ENCODE measurements at regions not wholly inside any gene's neighbourhood (a gene's known extent, or its start where the extent isn't known, plus 50 kb on each side); places are given as distances from the start of the nearest gene placed in this dataset.
"Not testable (repeated sequence)": the region's sequence is repeated elsewhere in the genome, so short reads cannot be mapped to it uniquely, and the experiment has no call there.

DNA sequence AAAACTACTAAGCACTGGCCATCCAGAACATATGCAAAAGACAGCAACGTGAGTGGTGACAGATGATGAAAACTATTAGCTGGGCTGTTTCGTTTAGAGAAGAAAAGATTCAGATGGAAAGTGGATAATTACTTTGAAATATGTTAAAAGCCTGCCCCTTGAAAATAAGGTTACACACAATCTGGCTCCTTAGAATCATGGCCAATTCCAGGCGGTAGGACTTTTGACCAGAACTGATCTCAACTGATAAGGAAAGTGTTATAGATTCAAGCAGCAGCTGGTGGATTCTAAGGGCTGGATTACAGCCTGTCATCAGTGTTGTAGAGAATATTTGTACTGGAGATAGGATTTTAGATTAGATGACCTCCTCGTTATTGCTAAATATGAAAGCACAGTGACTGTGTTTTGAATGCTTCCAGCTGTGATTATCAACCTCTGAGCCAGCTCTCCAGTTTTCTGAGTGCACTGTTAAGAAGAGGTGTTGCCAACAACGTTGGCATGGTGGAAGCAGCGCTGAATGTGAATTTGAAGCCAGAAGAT, 75.1 kb downstream of the KBTBD2 start:
- H3K27ac ChIP-seq; H3K4me1 ChIP-seq (replicated peaks in 1 of 2); in situ Hi-C loops (cut with MboI; ENCODE audit: low pct_unique_long_range_greater_than_20kb in 2 of 9, low sequenced_read_pairs in 9 of 9, unreplicated experiment in 9 of 9); H3K4me3 ChIP-seq: not testable (repeated sequence)
- 0 to 100% (median 78%) methylated on average over 1 to 4 of the region's 6 CpGs; no CpG with 5 or more reads in 1 of the 10 experiments for WGBS, 10 experiments
- peak in 3 of 8 experiments; percentile 14 to 38 (median 37) for ATAC-seq (replicated peaks in 6 of 8)

DNA sequence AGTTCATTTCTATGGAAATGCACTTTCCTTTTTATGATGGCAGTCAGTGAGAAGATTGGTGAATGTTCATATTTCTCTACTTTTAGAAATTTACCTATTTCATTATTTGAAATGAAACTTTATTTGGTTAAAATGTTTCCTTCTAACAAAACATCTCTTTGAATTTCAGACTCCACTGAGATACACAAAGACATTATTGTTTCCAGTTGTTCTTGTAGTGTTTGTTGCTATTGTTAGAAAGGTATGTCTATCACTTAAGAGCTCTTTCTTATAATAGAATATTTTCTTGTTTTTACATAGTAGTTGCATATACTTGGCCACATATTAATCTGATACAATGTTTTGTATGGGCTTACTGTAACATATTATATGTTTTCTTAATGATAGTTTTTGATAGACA, 76.8 kb downstream of the KBTBD2 start:
- ATAC-seq (replicated peaks in 6 of 8); H3K4me1 ChIP-seq (replicated peaks in 1 of 2); in situ Hi-C loops (cut with MboI; ENCODE audit: low pct_unique_long_range_greater_than_20kb in 2 of 9, low sequenced_read_pairs in 9 of 9, unreplicated experiment in 9 of 9); H3K27ac ChIP-seq; H3K4me3 ChIP-seq: not testable (repeated sequence)

DNA sequence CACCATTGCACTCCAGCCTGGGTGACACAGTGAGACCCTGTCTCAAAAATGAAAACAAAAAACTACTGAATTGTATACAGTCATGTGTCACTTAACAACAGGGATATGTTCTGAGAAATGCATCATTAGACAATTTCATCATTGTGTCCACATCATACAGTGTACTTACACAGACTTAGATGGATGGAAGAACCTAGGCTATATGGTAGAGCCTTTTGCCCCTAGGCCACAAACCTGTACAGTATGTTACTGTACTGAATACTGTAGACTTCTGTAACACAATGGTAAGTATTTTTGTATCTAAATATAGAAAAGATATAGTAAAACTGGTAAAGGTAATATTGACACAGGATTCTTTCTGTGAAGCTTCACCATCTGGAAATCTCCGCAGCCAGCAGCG, 81.7 kb downstream of the KBTBD2 start:
- no peak overlapping the region for H3K27ac ChIP-seq
- H3K4me3 ChIP-seq: no peak overlapping the region
- H3K4me1 ChIP-seq (replicated peaks in 1 of 2): no peaks in the 10 kb centered on the region
- WGBS, 10 experiments: 50 to 100% (median 80%) methylated on average over 1 to 2 of the region's 2 CpGs; no CpG with 5 or more reads in 5 of the 10 experiments
- in situ Hi-C loops (cut with MboI; ENCODE audit: low pct_unique_long_range_greater_than_20kb in 2 of 9, low sequenced_read_pairs in 9 of 9, unreplicated experiment in 9 of 9): no loop called here
- ATAC-seq (replicated peaks in 6 of 8): no peak

DNA sequence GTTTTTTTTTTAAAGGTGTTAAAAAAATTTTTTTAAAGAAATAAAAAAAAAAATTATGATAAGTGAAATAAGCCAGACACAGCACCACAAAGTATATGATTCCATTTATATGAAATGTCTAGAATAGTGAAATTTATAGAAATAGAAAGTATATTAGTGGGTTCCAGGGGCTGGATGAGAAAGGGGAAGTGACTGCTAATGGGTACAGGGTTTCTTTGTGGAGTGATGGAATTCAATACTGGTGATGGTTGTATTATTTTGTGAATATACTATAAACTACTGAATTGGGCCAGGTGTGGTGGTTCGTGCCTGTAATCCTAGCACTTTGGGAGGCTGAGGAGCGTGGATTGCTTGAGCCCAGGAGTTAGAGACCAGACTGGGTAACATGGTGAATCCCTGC, 82.2 kb downstream of the KBTBD2 start:
- no peak for ATAC-seq (replicated peaks in 6 of 8)
- Histone ChIP-seq H3K4me1 (replicated peaks in 1 of 2) (no peaks in the 10 kb centered on the region), H3K4me3 (no peak overlapping the region), H3K27ac (no peak overlapping the region)
- in situ Hi-C loops (cut with MboI; ENCODE audit: low pct_unique_long_range_greater_than_20kb in 2 of 9, low sequenced_read_pairs in 9 of 9, unreplicated experiment in 9 of 9): no loop called here
- WGBS, 10 experiments: 75 to 100% (median 85%) methylated on average over 1 to 2 of the region's 2 CpGs; no CpG with 5 or more reads in 2 of the 10 experiments

DNA sequence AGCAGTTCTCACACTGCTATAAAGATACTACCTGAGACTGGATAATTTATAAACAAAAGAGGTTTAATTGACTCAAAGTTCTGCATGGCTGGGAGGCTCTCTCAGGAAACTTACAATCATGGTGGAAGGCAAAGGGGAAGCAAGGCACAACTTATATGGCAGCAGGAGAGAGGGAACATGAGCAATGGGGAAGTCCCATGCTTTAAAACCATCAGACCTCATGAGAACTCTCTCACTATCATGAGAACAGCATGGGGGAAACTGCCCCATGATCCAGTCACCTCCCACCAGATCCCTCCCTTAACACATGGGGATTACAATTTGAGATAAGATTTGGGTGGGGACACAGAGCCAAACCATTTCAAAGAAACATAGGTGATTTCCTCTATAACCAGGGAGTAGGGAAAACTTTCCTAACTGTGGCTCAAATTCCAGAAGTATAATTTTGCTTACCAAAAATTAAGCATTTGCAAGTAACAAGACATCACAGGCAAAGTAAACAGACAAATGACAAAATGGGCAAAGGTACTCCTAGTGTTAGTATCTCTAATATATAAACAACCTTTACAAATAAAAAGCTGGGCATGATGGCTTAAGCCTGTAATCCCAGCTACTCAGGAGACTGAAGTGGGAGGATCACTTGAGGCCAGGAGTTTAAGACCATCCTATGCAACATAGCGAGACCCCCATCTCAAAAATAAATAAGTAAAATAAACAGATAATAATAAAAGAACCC, 88.0 kb downstream of the KBTBD2 start:
- Histone ChIP-seq H3K4me1 (replicated peaks in 1 of 2) (no peaks in the 10 kb centered on the region), H3K27ac (no peak overlapping the region), H3K4me3 (no peak overlapping the region)
- 83 to 100% (median 100%) methylated on average over 1 of the region's 1 CpG; no CpG with 5 or more reads in 3 of the 10 experiments for WGBS, 10 experiments
- in situ Hi-C loops (cut with MboI; ENCODE audit: low pct_unique_long_range_greater_than_20kb in 2 of 9, low sequenced_read_pairs in 9 of 9, unreplicated experiment in 9 of 9): no loop called here
- ATAC-seq (replicated peaks in 6 of 8): no peak

DNA sequence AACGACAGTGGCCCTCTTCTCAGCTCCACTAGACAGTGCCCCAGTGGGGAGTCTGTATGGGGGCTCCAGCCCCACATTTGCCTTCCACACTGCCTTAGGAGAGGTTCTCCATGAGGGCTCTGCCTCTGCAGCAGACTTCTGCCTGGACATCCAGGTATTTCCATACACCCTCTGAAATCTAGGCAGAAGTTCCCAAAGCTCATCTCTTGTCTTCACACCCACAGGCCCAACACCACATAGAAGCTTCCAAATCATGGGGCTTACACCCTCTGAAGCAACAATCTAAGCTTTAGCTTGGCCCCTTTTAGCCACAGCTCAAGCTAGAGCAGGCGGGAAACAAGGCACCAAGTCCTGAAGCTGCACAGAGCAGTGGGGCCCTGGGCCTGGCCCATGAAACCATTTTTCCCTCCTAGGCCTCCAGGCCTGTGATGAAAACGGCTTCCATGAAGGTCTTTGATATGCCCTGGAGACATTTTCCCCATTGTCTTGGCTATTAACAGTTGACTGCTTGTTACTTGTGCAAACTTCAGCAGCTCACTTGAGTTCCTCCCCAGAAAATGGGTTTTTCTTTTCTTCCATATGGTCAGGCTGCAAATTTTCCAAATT, 89.2 kb downstream of the KBTBD2 start:
- no peak overlapping the region for H3K27ac ChIP-seq
- in situ Hi-C loops (cut with MboI; ENCODE audit: low pct_unique_long_range_greater_than_20kb in 2 of 9, low sequenced_read_pairs in 9 of 9, unreplicated experiment in 9 of 9): no loop called here
- no peak overlapping the region for H3K4me3 ChIP-seq
- no peak for ATAC-seq (replicated peaks in 6 of 8)
- no peaks in the 10 kb centered on the region for H3K4me1 ChIP-seq (replicated peaks in 1 of 2)
- 19 to 100% (median 60%) methylated on average over 1 to 2 of the region's 3 CpGs; no CpG with 5 or more reads in 3 of the 10 experiments for WGBS, 10 experiments

DNA sequence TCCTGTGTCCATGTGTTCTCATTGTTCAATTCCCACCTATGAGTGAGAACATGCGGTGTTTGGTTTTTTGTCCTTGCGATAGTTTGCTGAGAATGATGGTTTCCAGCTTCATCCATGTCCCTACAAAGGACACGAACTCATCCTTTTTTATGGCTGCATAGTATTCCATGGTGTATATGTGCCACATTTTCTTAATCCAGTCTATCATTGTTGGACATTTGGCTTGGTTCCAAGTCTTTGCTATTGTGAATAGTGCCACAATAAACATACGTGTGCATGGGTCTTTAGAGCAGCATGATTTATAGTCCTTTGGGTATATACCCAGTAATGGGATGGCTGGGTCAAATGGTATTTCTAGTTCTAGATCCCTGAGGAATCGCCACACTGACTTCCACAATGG, 98.5 kb downstream of the KBTBD2 start:
- ATAC-seq (replicated peaks in 6 of 8); in situ Hi-C loops (cut with MboI; ENCODE audit: low pct_unique_long_range_greater_than_20kb in 2 of 9, low sequenced_read_pairs in 9 of 9, unreplicated experiment in 9 of 9): not testable (repeated sequence)

DNA sequence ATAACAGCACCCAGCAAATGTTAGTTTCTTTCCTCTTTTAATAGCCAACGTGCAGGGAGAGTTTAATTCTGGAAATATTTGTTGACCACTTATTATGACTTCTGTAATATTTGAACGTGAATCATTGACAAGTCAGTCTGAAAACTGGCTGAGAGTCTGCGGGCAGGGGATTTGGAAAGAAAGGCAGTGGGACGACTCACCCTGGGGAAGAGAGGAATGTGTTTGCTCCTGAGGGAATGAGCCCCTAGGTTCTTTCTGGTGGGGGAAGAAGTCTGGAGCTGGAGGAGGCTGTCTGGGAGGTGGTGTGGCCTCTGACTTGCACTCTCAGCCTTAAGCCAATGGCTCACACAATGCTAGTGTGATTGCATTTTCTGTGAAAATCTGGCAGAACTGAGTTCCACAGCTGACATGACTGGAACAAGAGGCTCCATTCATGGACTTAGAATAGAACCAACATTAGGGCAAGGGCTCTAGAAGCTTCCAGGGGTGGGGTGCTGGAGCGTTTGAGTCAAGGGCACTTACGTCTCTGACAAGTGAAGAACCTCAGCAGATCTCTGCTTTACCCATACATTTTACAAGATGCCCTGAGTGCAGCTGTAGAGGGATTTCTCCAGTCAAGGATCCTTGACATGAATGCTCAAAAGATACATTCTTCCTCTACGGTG, 100.7 kb downstream of the KBTBD2 start:
- WGBS, 10 experiments: 7 to 94% (median 76%) methylated on average over 2 to 4 of the region's 7 CpGs; no CpG with 5 or more reads in 5 of the 10 experiments
- ATAC-seq (replicated peaks in 6 of 8); H3K4me1 ChIP-seq (replicated peaks in 1 of 2); in situ Hi-C loops (cut with MboI; ENCODE audit: low pct_unique_long_range_greater_than_20kb in 2 of 9, low sequenced_read_pairs in 9 of 9, unreplicated experiment in 9 of 9); H3K27ac ChIP-seq; H3K4me3 ChIP-seq: not testable (repeated sequence)

More for the DNA sequence above, 98.5 kb downstream of the KBTBD2 start:
- H3K27ac ChIP-seq; H3K4me3 ChIP-seq; H3K4me1 ChIP-seq (replicated peaks in 1 of 2): not testable (repeated sequence)
- WGBS, 10 experiments: no CpG with 5 or more reads among the region's 5 CpGs

DNA sequence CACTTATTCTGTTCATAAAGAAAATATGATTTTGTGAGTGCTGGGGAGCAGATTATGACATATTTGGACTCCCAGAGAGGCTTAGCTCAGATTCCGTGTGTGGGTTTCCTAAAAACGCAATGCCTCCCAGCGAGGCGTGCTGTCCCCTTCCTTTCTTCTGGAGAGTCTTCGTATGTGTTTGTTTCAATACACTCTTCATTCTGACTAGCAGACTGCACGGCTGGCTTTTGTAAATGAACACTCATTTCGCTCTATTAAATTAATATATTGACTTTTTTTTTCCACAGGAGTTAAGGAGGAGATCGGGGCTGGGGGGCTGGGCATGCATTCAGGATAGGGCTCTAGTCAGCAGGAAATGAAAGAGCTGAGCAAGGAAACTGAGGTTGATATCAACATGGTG, 102.3 kb downstream of the KBTBD2 start:
- ATAC-seq (replicated peaks in 6 of 8); H3K27ac ChIP-seq; H3K4me1 ChIP-seq (replicated peaks in 1 of 2); in situ Hi-C loops (cut with MboI; ENCODE audit: low pct_unique_long_range_greater_than_20kb in 2 of 9, low sequenced_read_pairs in 9 of 9, unreplicated experiment in 9 of 9); H3K4me3 ChIP-seq: not testable (repeated sequence)
- WGBS, 10 experiments: 70 to 100% (median 86%) methylated on average over 1 to 7 of the region's 8 CpGs; no CpG with 5 or more reads in 2 of the 10 experiments

DNA sequence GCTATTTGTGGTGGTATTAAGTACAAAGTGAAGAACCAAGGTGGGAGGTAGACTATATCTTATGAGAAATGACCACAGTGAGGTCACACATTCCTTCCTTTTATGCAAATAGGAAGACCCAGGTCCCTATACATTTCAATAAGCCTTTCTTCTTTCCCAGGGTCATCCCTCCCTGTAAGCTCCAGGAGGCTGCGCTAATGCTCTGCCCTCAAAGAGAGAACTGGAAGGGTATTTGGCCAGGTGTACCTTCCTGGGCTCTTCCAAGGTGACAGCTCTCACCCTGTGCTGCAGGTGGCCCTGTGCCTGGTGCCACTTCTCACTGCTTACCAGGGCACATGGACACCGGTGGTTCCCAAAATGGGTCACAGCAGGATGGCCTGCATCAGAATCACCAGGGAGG, 103.4 kb downstream of the KBTBD2 start:
- H3K4me1 ChIP-seq (replicated peaks in 1 of 2); in situ Hi-C loops (cut with MboI; ENCODE audit: low pct_unique_long_range_greater_than_20kb in 2 of 9, low sequenced_read_pairs in 9 of 9, unreplicated experiment in 9 of 9); H3K4me3 ChIP-seq; H3K27ac ChIP-seq; ATAC-seq (replicated peaks in 6 of 8): not testable (repeated sequence)
- 0 to 100% (median 92%) methylated on average over 1 to 2 of the region's 2 CpGs; no CpG with 5 or more reads in 5 of the 10 experiments for WGBS, 10 experiments

DNA sequence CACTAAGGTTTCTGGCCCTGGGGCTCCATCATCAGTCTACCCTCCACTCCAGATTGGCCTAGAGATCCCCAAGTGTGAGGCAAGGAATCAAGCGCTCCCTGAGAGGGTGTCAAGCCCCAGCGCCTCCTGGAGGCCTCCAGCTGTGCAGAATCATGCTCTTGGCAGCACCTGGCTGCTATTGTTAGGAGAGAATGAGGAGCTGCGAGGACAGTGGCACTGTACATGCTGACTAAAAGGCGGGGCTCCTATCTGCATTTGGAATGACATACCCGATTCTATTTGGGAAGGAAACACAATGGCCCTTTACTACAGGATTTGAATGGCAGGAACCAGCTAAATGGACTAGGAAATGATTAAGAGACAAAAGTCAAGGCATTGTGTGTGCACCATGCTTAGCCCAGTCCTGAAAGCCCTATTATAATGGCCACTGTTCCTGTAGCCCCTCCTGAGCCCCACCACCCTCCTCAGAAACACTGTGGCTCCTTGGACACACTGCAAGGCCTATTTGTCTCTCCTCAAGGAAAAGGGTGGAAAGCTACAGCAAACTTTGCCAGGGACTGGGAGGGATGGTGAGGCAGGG, 106.1 kb downstream of the KBTBD2 start:
- ATAC-seq (replicated peaks in 6 of 8): peak in 5 of 8 experiments; percentile 72 to 96 (median 92)

DNA sequence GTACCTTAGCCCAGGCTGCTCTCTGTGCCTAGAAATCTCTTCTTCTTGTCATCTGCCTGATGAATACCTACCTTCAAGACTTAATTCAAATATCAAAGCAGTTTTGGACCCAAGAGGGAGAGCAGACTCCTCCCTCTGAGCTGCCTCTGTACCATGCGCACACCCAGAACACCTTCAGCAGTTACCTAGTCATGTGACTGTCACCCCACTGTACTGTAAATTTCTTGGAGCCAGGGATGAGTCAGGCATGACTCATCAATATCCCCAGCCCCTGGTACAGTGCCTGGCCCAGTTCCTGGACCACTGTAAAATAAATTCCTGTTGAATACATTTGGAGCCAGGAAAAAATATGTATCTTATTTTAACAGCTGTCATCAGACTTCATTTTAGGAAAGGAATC, 111.7 kb downstream of the KBTBD2 start:
- in situ Hi-C loops (cut with MboI; ENCODE audit: low pct_unique_long_range_greater_than_20kb in 2 of 9, low sequenced_read_pairs in 9 of 9, unreplicated experiment in 9 of 9): not testable (repeated sequence)
- peak in 3 of 8 experiments; percentile 36 to 65 (median 53) for ATAC-seq (replicated peaks in 6 of 8)
- WGBS, 10 experiments: 100% methylated on average over 1 of the region's 1 CpG; no CpG with 5 or more reads in 9 of the 10 experiments

More for the DNA sequence above, 106.1 kb downstream of the KBTBD2 start:
- H3K4me1 ChIP-seq (replicated peaks in 1 of 2); in situ Hi-C loops (cut with MboI; ENCODE audit: low pct_unique_long_range_greater_than_20kb in 2 of 9, low sequenced_read_pairs in 9 of 9, unreplicated experiment in 9 of 9); H3K4me3 ChIP-seq; H3K27ac ChIP-seq: not testable (repeated sequence)
- 0 to 50% methylated on average over 1 to 2 of the region's 5 CpGs; no CpG with 5 or more reads in 8 of the 10 experiments for WGBS, 10 experiments

DNA sequence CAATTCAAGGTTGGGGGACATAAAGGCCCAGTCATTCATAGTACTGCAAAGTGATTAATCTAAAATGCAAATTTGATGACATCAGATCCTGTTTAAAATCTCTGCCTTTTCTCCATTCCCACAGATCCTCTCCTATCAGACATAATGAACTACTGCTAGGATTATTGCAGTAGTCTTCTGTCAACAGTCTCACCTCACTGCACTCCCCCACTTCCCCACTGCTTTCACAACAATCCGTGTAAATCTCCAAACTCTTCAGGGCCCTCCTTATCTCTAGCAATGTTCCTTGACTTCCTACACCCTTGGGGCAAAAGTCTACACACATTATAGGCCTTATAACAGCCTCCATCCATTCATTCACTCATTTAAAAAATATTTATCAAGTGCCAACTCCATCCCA, 112.4 kb downstream of the KBTBD2 start:
- in situ Hi-C loops (cut with MboI; ENCODE audit: low pct_unique_long_range_greater_than_20kb in 2 of 9, low sequenced_read_pairs in 9 of 9, unreplicated experiment in 9 of 9): no loop called here
- ATAC-seq (replicated peaks in 6 of 8): no peak
- 40 to 100% (median 67%) methylated on average over 1 of the region's 1 CpG; no CpG with 5 or more reads in 2 of the 10 experiments for WGBS, 10 experiments
- H3K4me3 ChIP-seq: no peak overlapping the region
- H3K4me1 ChIP-seq (replicated peaks in 1 of 2): no peaks in the 10 kb centered on the region
- H3K27ac ChIP-seq: no peak overlapping the region

More for the DNA sequence above, 111.7 kb downstream of the KBTBD2 start:
- H3K27ac ChIP-seq; H3K4me1 ChIP-seq (replicated peaks in 1 of 2); H3K4me3 ChIP-seq: not testable (repeated sequence)

Data from motor neuron (in vitro differentiated cells).